CD14-positive monocyte (primary cell): ENCODE measurements at regions not wholly inside any gene's neighbourhood (a gene's known extent, or its start where the extent isn't known, plus 50 kb on each side); places are given as distances from the start of the nearest gene placed in this dataset.

ENCODE experiments used
- DNase-seq, 3 donors: peaks; one replicate each; pipeline ENCODE4 v3.0.0-alpha.2; 2011 to 2022
- H2AFZ ChIP-seq: 2 replicates; pipeline ENCODE4 v1.6.0; 2012; ENCODE audit warnings: mild to moderate bottlenecking, low read depth, low read length, inconsistent platforms; ENCODE audit not compliant: insufficient read depth, poor library complexity, severe bottlenecking
- H3K27ac ChIP-seq, 2 donors: 1 replicate in 1 of 2; 2 replicates in 1 of 2; pipeline ENCODE4 v1.5.1; 2012 to 2013; ENCODE audit warnings: low read length in 2 of 2, control low read depth in 1 of 2, inconsistent platforms in 1 of 2, low read depth in 1 of 2, mild to moderate bottlenecking in 1 of 2
- H3K27me3 ChIP-seq, 2 donors: one replicate each; pipeline versions ENCODE4 v1.6.0 to v1.6.1; 2011 to 2013; ENCODE audit warnings: low read length in 2 of 2; ENCODE audit not compliant: control insufficient read depth in 2 of 2, insufficient read depth in 2 of 2
- H3K36me3 ChIP-seq, 2 donors: replicated peaks in 1 of 2; 1 replicate in 1 of 2; 2 replicates in 1 of 2; pipeline versions ENCODE4 v1.5.1 to v1.6.1; 2012 to 2013; ENCODE audit warnings: low read length in 2 of 2, control low read depth in 1 of 2, inconsistent platforms in 1 of 2, mild to moderate bottlenecking in 1 of 2; ENCODE audit not compliant: insufficient read depth in 2 of 2, control insufficient read depth in 1 of 2
- H3K4me1 ChIP-seq, 2 donors: 1 replicate in 1 of 2; 2 replicates in 1 of 2; pipeline versions ENCODE4 v1.5.1 to v1.6.1; 2012 to 2013; ENCODE audit warnings: low read length in 2 of 2, control low read depth in 1 of 2, inconsistent platforms in 1 of 2, mild to moderate bottlenecking in 1 of 2, moderate library complexity in 1 of 2; ENCODE audit not compliant: insufficient read depth in 2 of 2, control insufficient read depth in 1 of 2
- H3K4me2 ChIP-seq: replicated peaks from 2 replicates; pipeline ENCODE3; 2012; ENCODE audit warnings: low read length, moderate library complexity, mild to moderate bottlenecking; ENCODE audit not compliant: poor library complexity, severe bottlenecking; ENCODE audit errors: extremely low read depth
- H3K4me3 ChIP-seq, 3 experiments: fragments of 200-600 bp in 1 of 3; sonication (generic) in 1 of 3; replicated peaks in 1 of 3; 1 replicate in 2 of 3; 2 replicates in 1 of 3; pipeline ENCODE4 v1.5.1; 2011 to 2013; ENCODE audit warnings: low read length in 3 of 3, mild to moderate bottlenecking in 3 of 3, control low read depth in 2 of 3, low read depth in 2 of 3, inconsistent platforms in 1 of 3, moderate library complexity in 1 of 3
- H3K79me2 ChIP-seq: 2 replicates; pipeline ENCODE4 v1.6.0; 2012; ENCODE audit warnings: mild to moderate bottlenecking, control low read depth, inconsistent platforms, low read length, moderate library complexity; ENCODE audit not compliant: insufficient read depth
- H3K9ac ChIP-seq: 2 replicates; pipeline ENCODE4 v1.6.0; 2017; ENCODE audit warnings: low read length, mild to moderate bottlenecking; ENCODE audit not compliant: insufficient read depth, poor library complexity, severe bottlenecking
- H3K9me3 ChIP-seq, 2 donors: replicated peaks in 1 of 2; 1 replicate in 1 of 2; 2 replicates in 1 of 2; pipeline versions ENCODE4 v1.5.1 to v1.6.1; 2012 to 2013; ENCODE audit warnings: low read length in 2 of 2, control low read depth in 1 of 2; ENCODE audit not compliant: control insufficient read depth in 1 of 2, insufficient read depth in 1 of 2
- H4K20me1 ChIP-seq: 2 replicates; pipeline ENCODE4 v1.6.0; 2012; ENCODE audit warnings: mild to moderate bottlenecking, low read length, control low read depth, moderate library complexity; ENCODE audit not compliant: insufficient read depth
- H3K27ac Mint-ChIP-seq, 7 donors: one replicate each; pipeline ENCODE4 v1.8.0; 2020; ENCODE audit warnings: mild to moderate bottlenecking in 7 of 7, mixed read lengths in 7 of 7, moderate library complexity in 6 of 7, inconsistent platforms in 2 of 7
- H3K27me3 Mint-ChIP-seq, 3 donors: one replicate each; pipeline ENCODE4 v1.8.0; 2021 to 2022; ENCODE audit warnings: low read depth in 3 of 3, mild to moderate bottlenecking in 3 of 3, mixed read lengths in 3 of 3, moderate library complexity in 3 of 3, inconsistent platforms in 1 of 3
- H3K36me3 Mint-ChIP-seq, 2 donors: one replicate each; pipeline ENCODE4 v1.8.0; 2020; ENCODE audit warnings: mixed read lengths in 2 of 2, inconsistent platforms in 1 of 2, mild to moderate bottlenecking in 1 of 2
- H3K4me1 Mint-ChIP-seq: one replicate; pipeline ENCODE4 v1.8.0; 2020; ENCODE audit warnings: mild to moderate bottlenecking, mixed read lengths
- H3K4me3 Mint-ChIP-seq, 2 donors: one replicate each; pipeline ENCODE4 v1.8.0; 2020; ENCODE audit warnings: mild to moderate bottlenecking in 2 of 2, mixed read lengths in 2 of 2, moderate library complexity in 1 of 2
- H3K9me3 Mint-ChIP-seq, 7 donors: one replicate each; pipeline ENCODE4 v1.8.0; 2020 to 2022; ENCODE audit warnings: mixed read lengths in 7 of 7, mild to moderate bottlenecking in 6 of 7, moderate library complexity in 6 of 7, inconsistent platforms in 2 of 7
- WGBS: methylation state at CpG from one replicate; pipeline ENCODE4 v1.1.5; 2013; ENCODE audit warnings: missing lambda C conversion rate; ENCODE audit not compliant: insufficient coverage; 5-methylcytosine and 5-hydroxymethylcytosine counted together
- intact Hi-C, 2 donors: fragments of 100-400 bp; cut with micrococcal nuclease; formaldehyde crosslinking; loops; one replicate each; pipeline versions ENCODE4 v1.15.0 to v1.15.1; 2023
- TF ChIP-seq, protein P1 (sequence below): fragments of 200-600 bp; IDR thresholded peaks from one replicate; pipeline ENCODE4 v1.8.0; 2022; ENCODE audit warnings: antibody characterized with exemption, mild to moderate bottlenecking

- Mint-ChIP-seq H3K27ac (no peak overlapping the region), H3K4me3 (no peak overlapping the region), H3K9me3 (peaks cover 0 to 2% (median 1%) of the 10 kb centered on the region in 7 donors), H3K4me1 (no peaks in the 10 kb centered on the region), H3K27me3 (peaks cover 0 to 1% (median 0%) of the 10 kb centered on the region in 3 donors), H3K36me3 (peaks cover 26 to 39% of the 10 kb centered on the region in 2 donors)
- Histone ChIP-seq H3K27me3 (no peaks in the 10 kb centered on the region), H3K4me1 (no peaks in the 10 kb centered on the region), H4K20me1 (no peaks in the 10 kb centered on the region), H3K79me2 (no peaks in the 10 kb centered on the region), H3K9ac (no peak overlapping the region), H3K4me2 (no peak overlapping the region), H3K9me3 (no peaks in the 10 kb centered on the region), H3K4me3 (no peak overlapping the region), H3K36me3 (peaks cover 14 to 28% of the 10 kb centered on the region in 2 donors), H3K27ac (no peak overlapping the region), H2AFZ (no peak overlapping the region)
- DNase-seq, result no peak
- TF ChIP-seq, protein P1, sequence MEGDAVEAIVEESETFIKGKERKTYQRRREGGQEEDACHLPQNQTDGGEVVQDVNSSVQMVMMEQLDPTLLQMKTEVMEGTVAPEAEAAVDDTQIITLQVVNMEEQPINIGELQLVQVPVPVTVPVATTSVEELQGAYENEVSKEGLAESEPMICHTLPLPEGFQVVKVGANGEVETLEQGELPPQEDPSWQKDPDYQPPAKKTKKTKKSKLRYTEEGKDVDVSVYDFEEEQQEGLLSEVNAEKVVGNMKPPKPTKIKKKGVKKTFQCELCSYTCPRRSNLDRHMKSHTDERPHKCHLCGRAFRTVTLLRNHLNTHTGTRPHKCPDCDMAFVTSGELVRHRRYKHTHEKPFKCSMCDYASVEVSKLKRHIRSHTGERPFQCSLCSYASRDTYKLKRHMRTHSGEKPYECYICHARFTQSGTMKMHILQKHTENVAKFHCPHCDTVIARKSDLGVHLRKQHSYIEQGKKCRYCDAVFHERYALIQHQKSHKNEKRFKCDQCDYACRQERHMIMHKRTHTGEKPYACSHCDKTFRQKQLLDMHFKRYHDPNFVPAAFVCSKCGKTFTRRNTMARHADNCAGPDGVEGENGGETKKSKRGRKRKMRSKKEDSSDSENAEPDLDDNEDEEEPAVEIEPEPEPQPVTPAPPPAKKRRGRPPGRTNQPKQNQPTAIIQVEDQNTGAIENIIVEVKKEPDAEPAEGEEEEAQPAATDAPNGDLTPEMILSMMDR, result no peak
- intact Hi-C loops, result no loop called here
- WGBS, result no CpG with 5 or more reads among the region's 1 CpG
Measured at GRCh38 chr22:25483931-25484330, 80.5 kb upstream of the GRK3 start.

DNA sequence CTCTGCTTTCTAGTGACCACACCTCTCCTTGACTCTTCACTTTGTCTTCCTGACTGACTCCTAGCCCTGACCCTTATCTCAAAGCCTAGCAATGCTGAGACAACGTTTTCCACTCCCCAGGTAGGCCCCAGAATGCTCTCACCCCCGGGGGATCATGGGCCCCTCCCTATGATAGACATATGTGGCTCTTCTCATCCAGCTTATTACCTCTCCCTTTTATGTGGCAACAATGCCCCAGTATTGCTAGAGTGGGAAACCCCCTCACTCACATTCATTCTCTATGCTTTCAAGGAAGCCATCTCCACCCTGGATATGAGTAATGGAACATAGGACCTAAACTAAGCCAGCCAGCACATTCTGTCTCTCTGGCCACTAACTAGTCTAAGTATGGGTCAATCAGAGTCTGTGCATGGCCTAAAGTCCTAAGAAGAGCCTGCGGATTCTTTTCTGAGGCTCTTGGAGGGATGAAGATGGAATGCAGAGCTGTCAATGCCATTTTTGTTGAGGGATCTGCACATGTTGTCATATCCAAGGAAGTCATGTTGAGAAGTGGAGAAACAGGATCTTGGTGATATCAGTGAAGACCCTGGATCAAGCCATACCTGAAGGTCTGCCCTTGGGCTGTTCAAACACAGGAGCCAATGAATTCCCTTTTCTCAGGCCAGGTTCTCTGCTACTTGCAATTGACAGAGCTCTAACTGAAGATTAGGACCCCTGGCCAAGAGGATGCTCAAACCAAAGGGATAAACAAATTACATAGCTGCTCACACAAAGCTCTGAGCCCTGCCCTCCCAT, 79.8 kb upstream of the GRK3 start:
- peaks cover 0 to 2% (median 1%) of the 10 kb centered on the region in 7 donors for H3K9me3 Mint-ChIP-seq
- WGBS, result 90% methylated on average over 1 of the region's 3 CpGs
- H3K4me3 Mint-ChIP-seq, result no peak overlapping the region
- no peak for DNase-seq
- Histone ChIP-seq H3K9me3 (no peaks in the 10 kb centered on the region), H3K27me3 (no peaks in the 10 kb centered on the region), H3K4me2 (no peak overlapping the region), H3K4me1 (no peaks in the 10 kb centered on the region), H3K4me3 (no peak overlapping the region), H3K79me2 (no peaks in the 10 kb centered on the region), H3K27ac (no peak overlapping the region), H4K20me1 (no peaks in the 10 kb centered on the region), H2AFZ (no peak overlapping the region), H3K9ac (no peak overlapping the region), H3K36me3 (peaks cover 14 to 28% of the 10 kb centered on the region in 2 donors)
- H3K27me3 Mint-ChIP-seq, result peaks cover 0 to 1% (median 0%) of the 10 kb centered on the region in 3 donors
- intact Hi-C loops, result no loop called here
- no peaks in the 10 kb centered on the region for H3K4me1 Mint-ChIP-seq
- no peak overlapping the region for H3K27ac Mint-ChIP-seq
- TF ChIP-seq, protein P1, result no peak
- H3K36me3 Mint-ChIP-seq, result peaks cover 26 to 42% of the 10 kb centered on the region in 2 donors
